Glutamatergic neuron (in vitro differentiated cells): ENCODE measurements at regions not wholly inside any gene's neighbourhood (a gene's known extent, or its start where the extent isn't known, plus 50 kb on each side); places are given as distances from the start of the nearest gene placed in this dataset.

Experiments
- DNase-seq: peaks from one replicate; pipeline ENCODE4 v3.0.0; 2022
- H3K27ac Mint-ChIP-seq: one replicate; pipeline ENCODE4 v1.8.0; 2020; ENCODE audit warnings: mild to moderate bottlenecking, mixed read lengths, inconsistent platforms; ENCODE audit not compliant: unreplicated experiment
- H3K27me3 Mint-ChIP-seq: one replicate; pipeline ENCODE4 v1.8.0; 2020; ENCODE audit warnings: mild to moderate bottlenecking, moderate library complexity, mixed read lengths, inconsistent platforms; ENCODE audit not compliant: unreplicated experiment
- H3K36me3 Mint-ChIP-seq: one replicate; pipeline ENCODE4 v1.8.0; 2020; ENCODE audit warnings: mild to moderate bottlenecking, mixed read lengths, inconsistent platforms; ENCODE audit not compliant: unreplicated experiment
- H3K4me1 Mint-ChIP-seq: one replicate; pipeline ENCODE4 v1.8.0; 2020; ENCODE audit warnings: mild to moderate bottlenecking, low read depth, mixed read lengths, inconsistent platforms; ENCODE audit not compliant: unreplicated experiment
- H3K4me3 Mint-ChIP-seq: one replicate; pipeline ENCODE4 v1.8.0; 2020; ENCODE audit warnings: mild to moderate bottlenecking, mixed read lengths, inconsistent platforms; ENCODE audit not compliant: unreplicated experiment
- H3K9me3 Mint-ChIP-seq: one replicate; pipeline ENCODE4 v1.8.0; 2020; ENCODE audit warnings: mild to moderate bottlenecking, moderate library complexity, mixed read lengths, inconsistent platforms; ENCODE audit not compliant: unreplicated experiment
- TF ChIP-seq, protein P1 (sequence below): fragments of 200-600 bp; sonication (generic); IDR thresholded peaks from one replicate; pipeline ENCODE4 v1.5.0; 2021; ENCODE audit not compliant: partially characterized antibody, unreplicated experiment

DNA sequence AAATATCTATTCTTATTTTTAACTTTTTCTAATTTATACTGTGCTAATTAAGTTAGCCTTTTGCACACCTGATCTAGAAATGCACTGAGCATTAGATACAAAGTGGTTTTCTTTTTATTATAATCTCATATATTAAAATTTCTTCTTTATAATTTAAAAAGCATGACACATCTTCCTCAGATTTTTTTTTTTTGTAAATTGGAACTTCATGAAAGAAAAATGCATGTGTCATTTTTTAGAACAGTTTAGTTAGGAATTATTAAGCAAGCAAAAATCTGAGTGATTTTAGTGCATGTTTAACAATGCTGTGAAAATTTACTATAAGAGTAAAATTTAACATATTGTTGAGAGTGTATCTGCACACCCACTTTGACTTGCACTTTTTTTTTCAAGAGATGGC is 367.9 kb downstream of the TFEC start:
- Mint-ChIP-seq H3K27me3 (no peaks in the 10 kb centered on the region), H3K36me3 (no peaks in the 10 kb centered on the region), H3K4me3 (no peak overlapping the region), H3K9me3 (peaks cover under 1% of the 10 kb centered on the region), H3K27ac (no peak overlapping the region), H3K4me1 (no peaks in the 10 kb centered on the region)
- DNase-seq = no peak
- TF ChIP-seq, protein P1, sequence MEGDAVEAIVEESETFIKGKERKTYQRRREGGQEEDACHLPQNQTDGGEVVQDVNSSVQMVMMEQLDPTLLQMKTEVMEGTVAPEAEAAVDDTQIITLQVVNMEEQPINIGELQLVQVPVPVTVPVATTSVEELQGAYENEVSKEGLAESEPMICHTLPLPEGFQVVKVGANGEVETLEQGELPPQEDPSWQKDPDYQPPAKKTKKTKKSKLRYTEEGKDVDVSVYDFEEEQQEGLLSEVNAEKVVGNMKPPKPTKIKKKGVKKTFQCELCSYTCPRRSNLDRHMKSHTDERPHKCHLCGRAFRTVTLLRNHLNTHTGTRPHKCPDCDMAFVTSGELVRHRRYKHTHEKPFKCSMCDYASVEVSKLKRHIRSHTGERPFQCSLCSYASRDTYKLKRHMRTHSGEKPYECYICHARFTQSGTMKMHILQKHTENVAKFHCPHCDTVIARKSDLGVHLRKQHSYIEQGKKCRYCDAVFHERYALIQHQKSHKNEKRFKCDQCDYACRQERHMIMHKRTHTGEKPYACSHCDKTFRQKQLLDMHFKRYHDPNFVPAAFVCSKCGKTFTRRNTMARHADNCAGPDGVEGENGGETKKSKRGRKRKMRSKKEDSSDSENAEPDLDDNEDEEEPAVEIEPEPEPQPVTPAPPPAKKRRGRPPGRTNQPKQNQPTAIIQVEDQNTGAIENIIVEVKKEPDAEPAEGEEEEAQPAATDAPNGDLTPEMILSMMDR = no peak

DNA sequence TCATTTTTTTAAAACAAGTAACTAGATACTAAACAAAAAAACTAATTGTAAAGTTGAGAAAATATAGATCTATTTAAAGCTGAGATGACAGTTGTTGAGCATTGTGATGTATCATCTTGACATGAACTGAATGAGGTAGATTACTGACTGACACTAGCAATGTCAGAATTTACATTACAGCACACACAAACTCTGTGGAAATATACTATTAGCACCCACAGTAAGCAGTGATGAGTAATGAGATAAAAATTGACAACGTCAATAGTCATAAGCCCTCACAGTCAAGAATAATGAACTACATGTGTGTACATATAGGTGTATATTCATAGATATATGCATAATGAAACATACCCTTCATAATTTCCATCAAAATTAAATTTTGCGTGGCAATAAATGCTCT is 368.4 kb downstream of the TFEC start:
- H3K27me3 Mint-ChIP-seq = no peaks in the 10 kb centered on the region
- H3K4me3 Mint-ChIP-seq = no peak overlapping the region
- TF ChIP-seq, protein P1 = no peak
- no peaks in the 10 kb centered on the region for H3K4me1 Mint-ChIP-seq
- no peaks in the 10 kb centered on the region for H3K36me3 Mint-ChIP-seq
- DNase-seq = no peak
- no peak overlapping the region for H3K27ac Mint-ChIP-seq
- H3K9me3 Mint-ChIP-seq = peaks cover 1% of the 10 kb centered on the region

DNA sequence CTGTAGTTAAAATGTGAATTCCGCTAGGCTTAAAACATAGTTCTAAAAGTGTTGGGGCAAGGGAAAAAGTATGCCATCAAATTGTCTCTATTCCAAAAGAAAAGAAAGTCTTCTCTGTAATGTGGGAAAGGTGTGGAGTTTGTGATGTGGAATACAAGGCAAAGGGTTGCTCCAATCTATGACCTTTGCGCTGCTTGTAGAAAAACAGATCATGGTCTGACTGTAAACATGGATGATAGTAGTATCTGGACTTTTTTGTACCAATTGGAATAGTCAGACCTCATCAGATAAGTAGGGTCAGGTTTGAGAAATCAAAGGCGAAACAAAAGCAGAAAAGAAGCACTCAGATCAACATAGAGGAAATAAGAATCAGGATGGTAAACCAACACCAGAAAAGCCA is 372.3 kb downstream of the TFEC start:
- no peak for DNase-seq
- Mint-ChIP-seq H3K36me3 (no peaks in the 10 kb centered on the region), H3K4me1 (no peaks in the 10 kb centered on the region), H3K27me3 (no peaks in the 10 kb centered on the region), H3K4me3 (no peak overlapping the region), H3K27ac (no peak overlapping the region), H3K9me3 (peaks cover 1% of the 10 kb centered on the region)
- TF ChIP-seq, protein P1 = no peak

DNA sequence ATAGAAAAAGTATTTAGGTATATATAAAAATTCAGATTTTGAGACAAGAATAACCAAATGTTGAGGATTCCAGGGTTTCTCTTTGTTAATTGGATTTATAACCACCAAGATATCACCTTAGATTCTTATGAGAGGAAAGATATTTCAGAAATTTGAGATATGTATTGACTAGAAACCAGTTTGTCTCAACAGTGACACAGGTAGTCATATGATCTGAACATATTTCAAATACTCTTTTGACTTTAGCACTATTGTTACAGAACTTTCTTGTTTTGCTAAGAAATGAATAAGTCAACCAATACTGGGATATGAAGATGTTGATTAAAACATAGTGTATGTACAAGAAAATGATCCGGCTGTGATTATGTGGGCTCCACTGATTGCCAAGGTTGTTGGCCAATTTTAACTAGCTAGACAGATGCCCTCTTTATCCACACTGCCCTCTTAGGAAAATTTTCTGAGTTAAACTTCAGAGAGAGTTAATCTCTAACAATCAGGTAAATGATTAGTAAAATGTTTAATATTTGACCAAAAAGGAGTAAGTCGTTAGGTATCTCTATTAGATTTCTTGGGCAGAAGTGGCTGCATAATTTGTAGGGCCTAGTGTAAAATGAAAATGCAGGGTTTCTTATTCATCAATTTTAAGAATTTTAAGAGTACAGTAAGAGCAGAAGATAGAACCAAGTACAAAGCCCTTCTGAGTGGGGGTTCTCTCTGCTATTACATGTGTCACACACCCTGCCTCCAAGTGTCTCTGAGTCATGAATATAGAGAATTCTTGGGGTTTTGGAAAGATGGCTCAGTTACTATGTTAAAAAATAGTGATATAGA is 376.0 kb downstream of the TFEC start:
- TF ChIP-seq, protein P1 = no peak
- Mint-ChIP-seq H3K4me3 (no peak overlapping the region), H3K27ac (no peak overlapping the region), H3K4me1 (no peaks in the 10 kb centered on the region), H3K9me3 (peaks cover 1% of the 10 kb centered on the region), H3K36me3 (no peaks in the 10 kb centered on the region), H3K27me3 (no peaks in the 10 kb centered on the region)
- no peak for DNase-seq

DNA sequence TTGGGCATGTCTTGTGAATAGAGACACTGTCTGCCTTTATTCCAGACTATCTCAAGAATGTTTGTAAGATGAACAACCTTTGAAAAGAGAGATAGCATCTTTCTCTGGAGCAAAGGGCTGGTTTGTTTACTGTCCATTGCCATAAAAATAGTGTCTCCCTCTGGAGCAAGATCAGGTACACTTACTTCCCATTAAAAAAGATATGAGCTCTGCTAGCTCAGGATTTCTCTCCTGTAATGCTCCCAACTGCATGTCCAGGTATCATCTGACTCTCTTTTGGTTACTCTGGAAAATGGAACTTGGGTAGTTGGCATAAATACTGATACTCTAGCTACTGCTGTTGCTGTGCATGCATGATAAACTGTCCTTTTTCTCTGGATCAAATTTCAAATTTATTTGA is 381.1 kb downstream of the TFEC start:
- no peaks in the 10 kb centered on the region for H3K27me3 Mint-ChIP-seq
- H3K4me1 Mint-ChIP-seq = no peaks in the 10 kb centered on the region
- no peaks in the 10 kb centered on the region for H3K36me3 Mint-ChIP-seq
- H3K27ac Mint-ChIP-seq = no peak overlapping the region
- H3K4me3 Mint-ChIP-seq = no peak overlapping the region
- no peaks in the 10 kb centered on the region for H3K9me3 Mint-ChIP-seq
- DNase-seq = no peak
- TF ChIP-seq, protein P1 = no peak
